ENCODE measurements at regions not wholly inside any gene's neighbourhood (a gene's known extent, or its start where the extent isn't known, plus 50 kb on each side); places are given as distances from the start of the nearest gene placed in this dataset.

GRCh38 chr10:29917311-29917710 is 142.1 kb downstream of the JCAD start:
- no peak for TF ChIP-seq POLR2A (IDR thresholded peaks at IDR 0.05; ENCODE audit: low read depth, low read length)
- no peak for TF ChIP-seq POLR2AphosphoS5 (IDR thresholded peaks at IDR 0.05; ENCODE audit: low read depth, low read length)
- no peak for TF ChIP-seq TAF1 (IDR thresholded peaks at IDR 0.05; ENCODE audit: low read depth, low read length)
- TF ChIP-seq SPI1 (IDR thresholded peaks at IDR 0.05; ENCODE audit: low read depth, low read length), result no peak
- TF ChIP-seq POU2F2 (IDR thresholded peaks at IDR 0.05; ENCODE audit: low read depth, low read length), result no peak

Measured in GM12891 (cell line).